GM21381 (cell line): ENCODE measurements at regions not wholly inside any gene's neighbourhood (a gene's known extent, or its start where the extent isn't known, plus 50 kb on each side); places are given as distances from the start of the nearest gene placed in this dataset.

Experiments
- ATAC-seq: cut with Tn5 transposase; IDR thresholded peaks from one replicate; pipeline ENCODE4 v1.9.1; 2021; ENCODE audit warnings: mild to moderate bottlenecking, moderate library complexity; ENCODE audit not compliant: unreplicated experiment

GRCh38 chr14:86683561-86683960 is 1153.6 kb downstream of the FLRT2 start:
- no peak for ATAC-seq

GRCh38 chr14:86675059-86675458 is 1145.1 kb downstream of the FLRT2 start:
- ATAC-seq, result no peak

GRCh38 chr14:86673523-86673969 is 1143.6 kb downstream of the FLRT2 start:
- ATAC-seq, result no peak

- ATAC-seq, result no peak
Observed at GRCh38 chr14:86672080-86672479, 1142.1 kb downstream of the FLRT2 start.

- ATAC-seq, result no peak
Observed at GRCh38 chr14:86665975-86666374, 1136.0 kb downstream of the FLRT2 start.

- ATAC-seq, result no peak
Observed at GRCh38 chr14:86662334-86662733, 1132.4 kb downstream of the FLRT2 start.

GRCh38 chr14:86654558-86655184 is 1124.7 kb downstream of the FLRT2 start:
- no peak for ATAC-seq

- ATAC-seq, result no peak
Observed at GRCh38 chr14:86652526-86652925, 1122.6 kb downstream of the FLRT2 start.

GRCh38 chr14:86646696-86647690 is 1117.0 kb downstream of the FLRT2 start:
- ATAC-seq, result no peak

GRCh38 chr14:86646125-86646524 is 1116.2 kb downstream of the FLRT2 start:
- ATAC-seq, result no peak

- ATAC-seq, result no peak
Observed at GRCh38 chr14:86641310-86641709, 1111.4 kb downstream of the FLRT2 start.

GRCh38 chr14:86640288-86640687 is 1110.3 kb downstream of the FLRT2 start:
- no peak for ATAC-seq

- ATAC-seq, result no peak
Observed at GRCh38 chr14:86639666-86640065, 1109.7 kb downstream of the FLRT2 start.

GRCh38 chr14:86639146-86639545 is 1109.2 kb downstream of the FLRT2 start:
- no peak for ATAC-seq

- no peak for ATAC-seq
Observed at GRCh38 chr14:86627080-86627479, 1097.1 kb downstream of the FLRT2 start.

- ATAC-seq, result no peak
Observed at GRCh38 chr14:86626530-86626929, 1096.6 kb downstream of the FLRT2 start.

GRCh38 chr14:86625637-86626036 is 1095.7 kb downstream of the FLRT2 start:
- ATAC-seq, result no peak

- no peak for ATAC-seq
Observed at GRCh38 chr14:86619726-86620125, 1089.8 kb downstream of the FLRT2 start.

GRCh38 chr14:86613786-86614185 is 1083.8 kb downstream of the FLRT2 start:
- no peak for ATAC-seq

- ATAC-seq, result no peak
Observed at GRCh38 chr14:86613126-86613525, 1083.2 kb downstream of the FLRT2 start.

- no peak for ATAC-seq
Observed at GRCh38 chr14:86604561-86604960, 1074.6 kb downstream of the FLRT2 start.

GRCh38 chr14:86602263-86602662 is 1072.3 kb downstream of the FLRT2 start:
- ATAC-seq, result no peak
